ENCODE measurements at regions not wholly inside any gene's neighbourhood (a gene's known extent, or its start where the extent isn't known, plus 50 kb on each side); places are given as distances from the start of the nearest gene placed in this dataset.
A peak's percentile ranks its signal among the peaks of the same experiment; 100 is the strongest.

DNA sequence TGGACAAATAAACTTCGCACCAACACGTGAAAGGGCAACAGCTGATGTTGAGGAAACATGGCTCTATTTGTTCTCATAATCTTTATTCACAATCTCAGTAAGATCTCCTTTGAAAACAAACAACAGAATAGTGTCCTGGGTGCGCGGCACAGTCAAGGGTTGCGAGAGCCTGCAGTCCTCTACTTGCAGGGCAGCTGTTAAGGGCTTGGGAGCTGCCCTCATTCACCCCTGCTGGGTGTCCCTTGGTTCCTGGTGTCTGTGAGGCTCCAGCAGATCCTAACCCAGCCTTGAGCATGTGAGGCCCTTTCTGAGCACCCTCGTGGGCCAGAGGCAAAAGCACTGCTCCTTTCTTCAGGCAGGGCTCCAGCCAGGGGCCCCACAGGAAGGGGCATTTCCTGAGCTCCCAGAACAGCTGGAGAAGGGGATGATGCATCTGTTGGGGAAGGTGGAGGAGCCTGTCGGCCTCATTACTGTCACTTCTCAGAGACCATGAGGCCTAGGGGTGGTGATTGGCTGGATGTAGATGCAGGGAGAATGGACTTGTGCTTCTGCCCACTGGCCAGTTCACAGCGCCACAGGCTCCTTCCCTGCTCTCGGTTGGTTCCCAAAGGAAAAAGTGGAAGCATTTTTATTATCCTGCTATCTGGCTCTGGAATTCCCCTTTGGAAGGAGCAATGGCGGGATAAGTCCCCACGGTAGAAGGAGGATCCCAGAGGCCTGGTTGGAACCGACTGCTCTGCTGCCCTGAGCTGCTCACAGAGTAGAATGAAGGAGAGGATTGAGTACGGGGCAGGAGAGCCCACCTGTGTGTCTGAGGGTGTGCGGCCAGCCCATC is 51.9 kb upstream of the KLF13 start:
- no peaks in the 10 kb centered on the region for H3K9me3 ChIP-seq
- H3K27ac ChIP-seq = no peak overlapping the region
- no peaks in the 10 kb centered on the region for H3K36me3 ChIP-seq
- H3K27me3 ChIP-seq = no peaks in the 10 kb centered on the region
- H3K4me3 ChIP-seq = no peak overlapping the region
- peak in 1 of 5 donors; percentile 7 for DNase-seq
- H3K4me1 ChIP-seq (ENCODE audit: insufficient read depth) = no peaks in the 10 kb centered on the region
- intact Hi-C loops (cut with DNase I) = no loop called here
- WGBS, 3 donors = 74 to 79% (median 79%) methylated on average over 14 of the region's 14 CpGs
- TF ChIP-seq EP300 (IDR thresholded peaks at IDR 0.05) = no peak
- TF ChIP-seq POLR2A (IDR thresholded peaks at IDR 0.05) = no peak
- TF ChIP-seq CTCF (IDR thresholded peaks at IDR 0.05) = no peak

DNA sequence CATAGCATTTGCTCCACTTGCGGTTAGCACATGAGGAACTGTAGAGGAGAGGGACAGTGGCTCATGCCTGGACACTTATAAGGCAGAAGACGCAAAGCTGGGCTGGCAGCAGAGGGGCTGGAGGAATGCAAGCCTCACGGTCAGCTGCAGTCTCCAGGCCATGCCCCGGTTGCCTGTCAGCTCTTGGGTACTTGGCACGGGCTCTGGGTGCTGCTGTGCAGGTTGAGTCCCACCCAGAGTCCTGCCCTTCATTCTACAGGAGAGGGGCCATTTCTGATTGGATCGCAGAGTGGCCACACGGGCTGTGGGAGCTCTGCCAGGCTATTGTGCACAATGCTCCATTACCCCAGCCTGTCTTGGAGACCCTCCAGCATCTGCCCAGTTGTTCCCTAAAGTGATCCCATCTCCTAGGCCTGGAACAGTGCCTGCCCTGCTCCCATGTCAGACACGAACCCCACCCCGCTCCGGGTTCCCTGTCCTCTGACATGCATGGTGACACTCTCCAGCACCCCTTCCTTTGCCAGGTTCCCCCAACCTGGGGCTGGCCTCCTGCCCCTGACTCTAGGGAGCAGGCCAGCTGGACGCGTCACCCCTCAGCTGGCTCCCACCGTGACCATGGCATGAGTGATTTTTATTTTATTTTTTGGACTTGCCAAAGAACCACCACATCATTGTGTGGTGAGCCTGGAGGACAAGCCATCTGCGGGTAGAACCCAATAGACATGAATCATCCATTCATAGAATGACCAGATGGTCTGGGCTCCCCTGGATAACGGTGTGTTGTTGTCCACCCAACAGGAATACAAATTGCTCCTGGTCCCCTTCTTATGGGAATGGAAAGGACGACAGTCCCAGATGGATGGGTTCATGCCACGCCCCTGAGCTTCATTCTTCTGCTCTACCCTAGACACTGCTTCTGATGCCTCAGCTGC is 51.0 kb upstream of the KLF13 start:
- TF ChIP-seq CTCF (IDR thresholded peaks at IDR 0.05) = no peak
- no peak for TF ChIP-seq EP300 (IDR thresholded peaks at IDR 0.05)
- no peak for TF ChIP-seq POLR2A (IDR thresholded peaks at IDR 0.05)
- 91 to 92% (median 91%) methylated on average over 17 of the region's 17 CpGs for WGBS, 3 donors
- intact Hi-C loops (cut with DNase I) = no loop called here
- H3K9me3 ChIP-seq = no peaks in the 10 kb centered on the region
- no peak overlapping the region for H3K27ac ChIP-seq
- no peak overlapping the region for H3K4me3 ChIP-seq
- H3K27me3 ChIP-seq = no peaks in the 10 kb centered on the region
- H3K36me3 ChIP-seq = no peaks in the 10 kb centered on the region
- peak in 2 of 5 donors; percentile 12 to 19 for DNase-seq
- H3K4me1 ChIP-seq (ENCODE audit: insufficient read depth) = no peaks in the 10 kb centered on the region

DNA sequence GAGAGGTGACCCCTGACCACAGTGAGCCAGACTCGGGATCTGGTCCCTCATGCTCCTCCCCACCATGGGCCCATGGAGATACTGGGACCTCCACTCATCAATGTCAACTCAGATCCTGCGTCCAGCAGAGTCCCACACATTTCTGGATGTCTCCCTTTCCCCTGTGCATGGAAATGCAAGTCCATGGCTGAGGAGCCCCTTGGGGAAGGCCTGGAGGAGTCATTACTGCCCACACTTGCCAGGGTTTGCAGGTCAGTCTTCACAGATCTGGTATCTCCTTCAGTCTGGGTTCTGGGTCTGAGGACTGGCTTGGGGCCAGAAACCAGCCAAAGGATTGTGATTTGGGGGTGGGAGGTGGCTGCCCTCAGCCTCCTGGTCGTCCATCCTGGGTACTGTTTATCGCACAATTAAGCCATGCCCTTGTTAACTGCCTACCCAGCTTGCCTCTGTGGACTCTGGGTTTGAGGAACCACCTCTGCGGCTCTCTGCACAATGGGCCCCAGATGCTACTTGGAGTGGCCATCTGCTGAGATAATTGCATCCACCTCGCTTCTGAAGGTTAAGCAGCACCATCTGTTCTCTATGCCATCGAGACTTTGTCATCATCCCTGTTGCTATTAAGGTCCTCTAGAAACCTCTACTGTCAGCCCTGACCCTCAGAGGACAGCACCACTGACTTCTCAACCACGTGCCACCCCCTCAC is 49.9 kb upstream of the KLF13 start:
- 80 to 82% (median 81%) methylated on average over 8 of the region's 8 CpGs for WGBS, 3 donors
- H3K27ac ChIP-seq = no peak overlapping the region
- no peak overlapping the region for H3K4me3 ChIP-seq
- H3K9me3 ChIP-seq = no peaks in the 10 kb centered on the region
- no peaks in the 10 kb centered on the region for H3K36me3 ChIP-seq
- no peaks in the 10 kb centered on the region for H3K4me1 ChIP-seq (ENCODE audit: insufficient read depth)
- intact Hi-C loops (cut with DNase I) = no loop called here
- peak in 2 of 5 donors; percentile 6 to 15 for DNase-seq
- TF ChIP-seq EP300 (IDR thresholded peaks at IDR 0.05) (no peak), CTCF (IDR thresholded peaks at IDR 0.05) (no peak), POLR2A (IDR thresholded peaks at IDR 0.05) (no peak)
- no peaks in the 10 kb centered on the region for H3K27me3 ChIP-seq

Measured in ovary (tissue), 7 donors.